HG03469 (cell line): ENCODE measurements at regions not wholly inside any gene's neighbourhood (a gene's known extent, or its start where the extent isn't known, plus 50 kb on each side); places are given as distances from the start of the nearest gene placed in this dataset.
"Not testable (repeated sequence)": the region's sequence is repeated elsewhere in the genome, so short reads cannot be mapped to it uniquely, and the experiment has no call there.

ENCODE experiments used
- ATAC-seq: cut with Tn5 transposase; IDR thresholded peaks from one replicate; pipeline ENCODE4 v1.9.1; 2021; ENCODE audit warnings: mild to moderate bottlenecking, moderate library complexity, moderate number of reproducible peaks; ENCODE audit not compliant: unreplicated experiment

DNA sequence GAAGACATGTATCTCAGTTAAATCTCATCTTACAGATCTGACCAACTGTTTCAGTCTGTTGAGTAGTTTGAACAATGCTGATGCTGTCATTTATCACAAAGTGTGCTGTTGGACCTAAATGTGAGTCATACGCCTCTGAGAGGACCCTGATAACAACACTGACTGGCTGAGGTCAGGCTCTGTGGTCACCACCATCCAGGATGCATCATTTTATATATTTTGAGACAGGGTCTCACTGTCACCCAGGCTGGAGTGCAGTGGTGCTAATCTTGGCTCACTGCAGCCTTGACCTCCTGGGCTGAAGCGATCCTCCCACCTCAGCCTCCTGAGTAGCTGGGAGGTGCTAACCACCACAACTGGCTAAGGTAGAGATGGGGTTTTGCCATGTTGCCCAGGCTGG is 181.0 kb upstream of the RGS6 start:
- ATAC-seq = no peak

DNA sequence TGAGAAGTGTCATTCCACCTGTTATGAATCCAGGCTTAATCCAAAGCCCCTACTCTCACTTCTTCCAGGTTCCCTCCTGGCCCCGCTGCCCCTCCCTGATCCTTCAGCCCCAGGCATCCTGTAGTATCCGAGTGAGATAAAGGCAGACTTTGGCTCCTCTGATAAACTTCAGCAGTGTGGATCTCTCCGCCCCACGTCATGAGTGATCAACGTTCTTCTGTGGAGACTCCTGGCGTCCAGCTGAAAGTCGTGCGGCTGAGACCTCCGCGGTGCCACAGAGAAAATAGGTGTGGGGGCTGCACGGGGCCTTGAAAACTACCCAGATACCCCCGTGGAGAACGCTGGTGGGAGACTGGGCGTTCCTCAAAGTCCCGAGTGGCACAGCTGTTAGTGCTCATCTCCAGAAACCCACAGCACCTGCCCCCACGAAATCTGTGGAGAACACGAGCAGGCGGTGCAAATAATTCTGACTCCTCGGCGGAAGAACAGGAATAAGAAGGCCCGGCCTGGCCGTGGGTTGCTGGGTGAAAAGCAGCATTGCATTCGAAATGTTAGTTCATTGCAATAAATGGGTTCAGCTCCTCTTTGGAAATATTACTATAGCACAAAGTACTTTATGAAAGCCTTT is 180.0 kb upstream of the RGS6 start:
- ATAC-seq = no peak

DNA sequence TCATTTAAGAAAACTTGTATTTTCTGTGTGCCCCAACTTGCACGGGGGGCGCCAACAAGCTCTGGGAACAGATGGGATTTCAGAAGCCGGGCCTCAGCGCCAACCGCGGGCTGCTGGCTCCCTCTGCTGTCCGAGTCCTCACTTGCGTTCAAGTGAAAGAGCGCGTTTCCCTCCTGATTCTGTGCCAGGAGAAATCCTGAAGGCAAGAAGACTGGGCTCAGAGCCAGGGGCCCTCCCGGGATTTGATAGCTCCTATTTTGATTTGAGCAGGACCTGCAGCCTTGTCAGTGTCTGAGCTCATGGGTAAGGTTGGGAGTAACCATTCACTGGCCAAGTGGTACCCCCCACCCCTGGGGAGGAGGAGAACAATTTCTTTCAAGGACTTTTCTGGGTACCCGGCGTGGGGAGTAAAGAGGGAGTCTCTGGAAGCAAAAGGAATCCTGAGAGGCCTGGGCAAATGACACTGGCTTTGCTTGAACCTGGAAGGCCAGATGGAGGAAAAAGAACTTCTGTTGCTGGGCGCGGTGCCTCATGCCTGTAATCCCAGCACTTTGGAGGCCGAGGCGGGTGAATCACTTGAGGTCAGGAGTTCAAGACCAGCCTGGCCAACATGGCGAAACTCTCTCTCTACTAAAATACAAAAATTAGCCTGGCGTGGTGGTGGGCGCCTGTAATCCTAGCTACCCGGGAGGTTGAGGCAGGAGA is 179.0 kb upstream of the RGS6 start:
- no peak for ATAC-seq

DNA sequence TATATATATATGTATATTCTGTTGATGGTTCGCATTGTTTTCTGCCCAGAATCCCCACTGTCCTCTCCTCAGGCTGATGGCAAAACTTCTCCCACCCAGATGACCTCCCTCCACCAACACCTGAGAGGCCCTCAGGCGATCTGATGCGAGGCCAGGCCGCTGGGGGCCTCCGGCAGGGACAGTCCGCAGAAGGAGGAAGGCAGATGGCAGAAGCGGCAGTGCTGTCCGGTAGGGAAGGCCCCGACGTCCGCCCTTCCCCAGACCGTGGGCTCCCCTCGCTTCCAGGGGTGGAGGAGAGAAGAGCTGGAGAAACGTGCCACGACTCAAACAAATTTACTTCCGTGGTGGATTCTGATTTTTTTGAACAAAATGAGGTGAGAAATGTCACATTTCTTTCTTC is 178.3 kb upstream of the RGS6 start:
- no peak for ATAC-seq

DNA sequence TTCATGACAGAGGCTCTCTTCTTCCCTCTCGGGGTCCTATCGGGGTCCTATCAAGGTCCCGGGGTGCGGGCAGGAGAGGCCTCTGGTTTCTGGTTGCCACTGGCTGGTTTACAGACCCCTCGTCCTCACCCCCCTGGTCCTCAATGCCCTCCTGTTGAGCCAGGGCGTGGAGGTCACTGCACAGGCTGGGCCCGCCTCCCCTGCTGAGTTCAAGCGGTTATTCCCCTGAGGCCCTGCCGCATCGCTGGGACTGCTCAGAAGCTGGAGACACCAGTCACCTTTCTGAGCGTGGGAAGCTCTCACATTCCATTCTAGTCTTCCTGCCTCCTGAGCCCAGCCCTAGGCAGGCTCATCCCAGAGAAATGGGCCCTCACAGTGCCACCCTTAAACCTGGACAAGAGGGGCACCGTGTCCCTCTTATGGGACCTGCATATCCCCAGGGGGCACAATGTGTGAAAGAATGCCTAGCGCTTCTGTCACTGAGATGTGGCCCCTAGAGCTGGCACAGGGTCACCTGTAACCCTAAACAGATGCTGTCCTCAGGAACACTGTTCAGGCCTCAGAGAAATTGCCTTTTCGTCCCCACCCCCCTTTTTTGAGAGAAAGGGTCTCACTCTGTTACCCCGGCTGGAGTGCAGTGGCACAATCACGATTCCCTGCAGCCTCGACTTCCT is 177.7 kb upstream of the RGS6 start:
- ATAC-seq = no peak

DNA sequence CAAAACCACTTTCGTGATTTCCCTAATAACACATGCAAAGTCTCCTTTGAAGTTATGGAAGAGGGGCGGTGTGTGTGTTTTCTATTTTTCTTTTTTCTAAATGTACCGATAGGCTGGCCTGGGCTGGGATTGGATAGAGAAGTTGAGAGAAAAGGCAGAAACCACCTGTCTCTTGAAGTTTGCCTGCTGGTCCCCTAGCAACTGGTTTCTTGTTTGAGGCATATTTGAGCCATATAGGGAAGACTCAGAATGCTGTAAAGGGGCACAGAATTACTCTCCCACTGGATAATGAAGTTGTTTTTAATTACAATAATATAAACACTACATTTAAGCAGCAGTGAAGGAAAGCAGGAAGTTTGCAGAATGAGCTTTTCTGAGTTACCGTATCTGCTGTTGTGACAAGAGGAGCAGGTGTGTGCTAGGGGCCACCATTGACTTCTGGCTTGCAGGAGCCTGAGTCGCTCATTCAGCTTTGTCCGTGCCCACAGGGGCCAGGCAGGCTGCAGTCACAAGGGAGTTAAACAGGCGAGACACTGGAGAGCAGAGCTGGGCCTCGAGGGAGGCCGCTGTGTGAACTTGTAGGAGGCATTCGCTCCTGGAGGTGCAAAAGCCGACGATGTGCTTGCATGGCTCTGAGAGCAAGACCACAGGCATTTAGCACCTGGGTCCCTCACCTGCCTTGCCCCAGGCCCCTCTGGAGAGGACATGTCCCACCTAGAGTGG is 173.8 kb upstream of the RGS6 start:
- ATAC-seq = no peak

DNA sequence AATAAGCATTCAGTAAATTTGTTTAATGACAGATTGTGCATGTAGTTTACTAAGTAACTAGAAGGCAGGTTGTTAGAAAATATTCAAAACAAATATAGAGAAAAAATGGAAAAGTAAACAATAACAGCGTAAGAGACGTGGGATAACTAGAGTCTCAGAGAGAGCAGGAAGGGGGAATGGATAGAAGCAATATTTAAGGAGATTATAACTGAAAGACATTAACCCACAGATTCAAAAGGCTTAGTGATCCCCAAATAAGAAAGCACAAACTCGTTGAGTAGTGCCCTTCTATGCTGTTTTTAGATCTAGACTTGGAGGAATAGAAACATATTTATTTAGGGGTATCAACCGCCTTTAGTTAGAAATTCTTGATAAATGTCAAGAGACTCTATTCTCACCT is 169.7 kb upstream of the RGS6 start:
- ATAC-seq = no peak

DNA sequence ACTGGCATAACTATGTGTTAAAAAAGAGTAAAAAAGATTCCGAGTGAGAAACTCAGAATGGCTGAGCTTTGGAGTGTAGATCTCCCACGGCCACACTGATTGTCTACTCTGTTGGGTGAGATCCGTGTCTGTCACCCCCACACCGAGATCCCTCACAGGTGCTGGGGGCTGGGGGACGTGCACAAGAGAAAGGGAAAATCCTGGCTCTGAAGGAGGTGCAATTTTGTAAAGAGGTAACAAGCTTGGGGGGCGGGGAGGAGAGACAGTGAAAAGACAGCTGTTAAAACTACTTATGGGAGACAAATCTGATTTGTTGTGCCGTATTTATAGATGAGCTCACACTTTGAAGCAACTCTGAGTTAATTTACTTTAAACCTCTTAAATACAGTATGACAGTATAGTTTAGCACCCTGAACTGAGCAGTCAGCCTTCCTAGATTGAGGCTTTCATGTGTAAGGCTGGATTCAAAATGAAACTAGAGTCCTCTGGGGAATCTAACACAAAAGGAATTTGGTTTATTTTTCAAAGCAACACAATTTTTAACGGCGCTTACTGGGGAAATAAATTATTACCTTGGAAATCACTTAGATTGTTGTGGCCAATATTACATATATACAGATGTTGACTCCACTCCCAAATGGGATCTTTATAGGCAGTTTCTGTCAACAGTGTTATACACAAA is 167.4 kb upstream of the RGS6 start:
- no peak for ATAC-seq

DNA sequence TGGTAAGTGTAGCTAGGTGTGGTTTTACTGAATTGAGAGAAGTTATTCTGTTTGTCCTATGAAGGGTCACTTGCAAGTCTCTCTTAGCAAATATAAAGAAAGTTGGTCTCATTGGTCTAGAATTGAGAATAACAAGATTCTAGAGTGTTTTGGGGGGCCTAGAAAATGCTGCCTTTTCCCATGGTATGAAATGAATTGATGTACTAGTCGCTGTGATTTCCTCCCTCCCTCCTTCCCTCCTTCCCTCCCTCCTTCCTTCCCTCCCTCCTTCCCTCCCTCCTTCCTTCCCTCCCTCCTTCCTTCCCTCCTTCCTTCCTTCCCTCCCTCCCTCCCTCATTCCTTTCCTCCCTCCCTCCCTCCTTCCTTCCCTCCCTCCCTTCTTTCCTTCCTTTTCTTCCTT is 166.7 kb upstream of the RGS6 start:
- no peak for ATAC-seq

DNA sequence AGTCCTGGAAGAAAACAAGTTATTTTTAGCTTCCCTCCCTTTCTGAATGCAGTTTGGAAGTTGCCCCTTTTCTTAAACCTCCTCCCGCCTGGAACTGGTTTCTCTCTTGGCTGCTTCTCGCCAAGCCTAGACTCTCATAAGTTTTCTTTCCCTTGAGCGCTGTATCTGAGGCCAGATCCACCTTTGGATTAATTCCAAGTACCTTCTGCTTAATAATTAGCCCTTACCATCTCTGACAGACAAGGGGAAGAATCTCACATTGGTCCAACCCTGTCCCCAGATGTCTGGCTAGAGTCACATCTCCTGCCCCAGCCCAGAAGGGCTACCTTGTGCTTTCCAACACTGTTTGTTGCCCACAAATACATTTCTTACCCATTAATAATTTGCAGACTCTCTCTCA is 161.8 kb upstream of the RGS6 start:
- no peak for ATAC-seq

DNA sequence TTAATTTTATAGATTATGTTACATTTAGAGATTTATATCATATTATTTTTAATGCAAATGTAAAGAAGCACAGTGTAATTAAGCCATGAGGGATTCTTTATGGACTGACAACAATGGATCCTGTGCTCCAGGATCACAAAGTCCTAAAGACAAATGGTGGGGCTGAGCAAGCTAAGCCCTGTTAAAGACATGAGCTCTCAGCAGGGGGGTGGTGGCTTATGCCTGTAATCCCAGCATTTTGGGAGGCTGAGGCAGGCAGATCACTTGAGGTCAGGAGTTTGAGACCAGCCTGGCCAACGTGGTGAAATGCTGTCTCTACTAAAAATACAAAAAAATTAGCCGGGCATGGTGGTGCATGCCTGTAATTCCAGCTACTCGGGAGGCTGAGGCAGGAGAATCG is 160.8 kb upstream of the RGS6 start:
- not testable (repeated sequence) for ATAC-seq

DNA sequence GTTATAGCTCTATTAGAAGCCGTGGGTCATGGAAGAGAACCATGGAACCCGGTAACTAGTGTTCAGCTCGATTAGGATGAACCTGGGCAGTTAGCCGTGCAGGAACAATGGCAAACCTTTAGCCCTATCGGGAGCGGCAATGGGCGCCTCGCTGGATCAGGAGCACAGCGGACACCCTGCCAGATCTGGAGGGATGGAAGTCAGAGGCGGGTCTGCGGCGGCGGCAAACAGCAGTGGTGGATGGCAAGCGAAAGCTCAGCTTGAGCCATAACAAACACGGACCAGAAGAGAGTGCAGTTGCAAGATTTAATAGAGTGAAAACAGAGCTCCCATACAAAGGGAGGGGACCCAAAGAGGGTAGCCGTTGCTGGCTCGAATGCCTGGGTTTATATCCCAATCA is 160.2 kb upstream of the RGS6 start:
- ATAC-seq = not testable (repeated sequence)

DNA sequence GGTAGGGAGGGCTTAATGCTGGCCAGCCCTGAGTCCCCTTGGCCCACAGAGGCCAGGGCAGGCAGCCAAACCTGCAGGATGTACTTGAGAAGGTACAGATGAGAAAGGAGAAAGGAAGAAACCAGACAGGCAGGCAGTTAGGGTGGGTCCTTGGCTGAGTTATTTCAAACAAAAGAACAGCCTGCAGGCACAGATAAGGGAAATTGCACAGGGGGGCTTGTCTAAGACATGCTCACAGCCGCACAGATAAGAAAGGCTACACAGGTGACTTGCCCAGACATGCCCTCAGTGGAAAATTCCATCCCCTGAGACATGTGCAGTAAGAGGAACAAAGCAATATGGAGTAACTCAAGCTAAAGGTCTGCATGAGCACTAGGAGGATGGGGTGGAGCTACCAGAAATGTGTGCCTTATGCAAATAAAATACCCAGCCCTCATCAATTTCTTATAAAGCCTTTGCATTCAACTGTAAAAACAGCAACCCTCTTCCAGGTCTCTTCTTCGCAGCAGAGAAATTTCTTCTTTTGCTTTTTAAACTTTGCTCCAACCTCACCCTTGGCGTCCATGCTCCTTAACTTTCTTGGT is 158.2 kb upstream of the RGS6 start:
- no peak for ATAC-seq

DNA sequence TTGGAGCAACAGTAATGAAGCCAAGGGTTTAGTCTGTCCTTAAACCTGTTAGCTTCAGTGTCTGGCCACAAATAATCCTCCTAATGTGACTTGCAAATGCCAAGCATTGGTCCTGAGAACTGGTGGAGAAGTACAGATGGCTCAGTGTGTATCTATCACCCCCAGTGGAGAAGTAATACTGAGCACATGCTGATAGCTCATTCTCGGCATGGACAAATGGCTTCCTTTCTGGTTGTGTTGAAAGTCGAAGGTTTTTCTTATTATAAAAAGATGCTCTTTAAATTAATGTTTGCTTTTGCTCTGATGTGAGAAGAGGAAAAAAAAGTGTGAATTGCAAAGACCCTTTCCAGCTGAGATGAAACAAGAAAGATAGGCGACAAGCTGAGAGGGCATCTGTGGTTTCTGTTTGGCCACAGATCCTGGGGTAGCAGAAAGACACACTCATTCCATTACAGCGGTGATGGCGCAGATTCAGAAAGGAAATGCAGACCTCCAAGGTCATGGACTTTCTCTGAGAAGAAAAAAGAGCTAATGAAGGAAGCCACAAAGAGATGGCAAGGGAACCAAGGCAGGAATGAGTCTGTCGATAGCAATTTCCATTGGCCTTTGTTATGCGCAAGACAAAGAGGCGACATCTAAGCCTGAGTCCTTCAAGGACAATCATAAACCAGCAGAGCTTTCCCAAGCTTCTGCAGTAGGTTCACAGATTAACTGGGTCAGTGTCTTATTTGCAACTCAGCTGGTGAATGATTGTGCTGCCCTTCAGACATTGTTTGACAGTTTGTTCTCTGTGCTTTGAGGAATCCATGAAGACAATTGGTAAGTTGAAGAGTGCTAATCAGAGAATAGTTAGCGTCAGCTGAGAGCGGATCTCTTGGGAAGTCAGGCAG is 155.5 kb upstream of the RGS6 start:
- ATAC-seq = no peak

DNA sequence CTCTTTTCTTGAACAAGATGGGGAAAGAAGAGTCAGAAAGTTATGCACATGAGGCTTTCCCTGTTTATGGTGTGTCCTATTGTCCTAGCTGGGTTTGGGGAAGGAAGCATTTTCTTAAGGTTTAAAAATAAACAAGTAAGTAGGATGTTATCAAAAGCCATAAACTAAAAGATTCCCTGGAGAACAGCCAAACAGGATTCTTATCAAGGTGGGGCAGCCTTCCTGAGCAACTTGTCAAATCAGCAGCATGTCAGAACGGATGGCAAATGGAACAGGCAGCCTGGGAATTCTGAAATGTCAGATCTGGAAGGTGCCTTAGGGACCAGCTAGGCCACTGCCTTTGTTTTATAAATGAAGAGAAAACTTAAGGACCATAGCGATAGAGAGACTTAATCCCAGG is 152.2 kb upstream of the RGS6 start:
- ATAC-seq = no peak

DNA sequence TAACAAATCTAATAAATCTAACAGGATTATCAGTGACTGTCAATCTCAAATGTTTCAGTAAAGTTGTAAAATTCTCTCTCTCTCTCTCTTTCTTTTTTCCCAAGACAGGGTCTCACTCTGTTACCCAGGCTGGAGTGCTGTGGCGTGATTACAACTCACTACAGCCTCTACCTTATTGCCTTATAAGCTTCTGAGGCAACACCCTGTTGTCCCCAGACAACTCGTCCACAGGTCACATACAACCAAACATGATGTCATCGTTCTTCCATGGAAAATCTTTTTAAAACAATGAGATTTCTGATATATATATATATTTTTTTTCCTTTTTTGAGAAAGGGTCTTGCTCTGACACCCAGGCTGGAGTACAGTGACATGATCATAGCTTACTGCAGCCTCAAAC is 151.4 kb upstream of the RGS6 start:
- no peak for ATAC-seq

DNA sequence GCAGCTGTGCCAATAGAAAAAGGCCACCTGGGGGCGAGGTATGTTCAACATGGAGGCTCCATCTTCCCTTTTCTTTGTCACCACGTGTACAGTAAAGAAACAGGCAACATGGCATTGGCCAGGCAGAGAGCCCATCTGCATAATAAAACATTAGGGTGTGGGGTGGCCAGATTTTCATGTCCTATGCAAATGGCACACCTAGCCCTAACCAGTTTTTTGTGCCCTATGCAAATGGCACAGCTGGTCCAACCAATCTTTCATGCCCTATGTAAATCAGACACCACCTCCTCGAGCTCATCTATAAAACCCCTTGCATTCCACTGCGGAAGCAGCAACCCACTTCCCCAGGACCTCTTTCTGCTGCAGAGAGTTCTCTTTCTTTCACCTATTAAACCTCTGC is 149.1 kb upstream of the RGS6 start:
- no peak for ATAC-seq

DNA sequence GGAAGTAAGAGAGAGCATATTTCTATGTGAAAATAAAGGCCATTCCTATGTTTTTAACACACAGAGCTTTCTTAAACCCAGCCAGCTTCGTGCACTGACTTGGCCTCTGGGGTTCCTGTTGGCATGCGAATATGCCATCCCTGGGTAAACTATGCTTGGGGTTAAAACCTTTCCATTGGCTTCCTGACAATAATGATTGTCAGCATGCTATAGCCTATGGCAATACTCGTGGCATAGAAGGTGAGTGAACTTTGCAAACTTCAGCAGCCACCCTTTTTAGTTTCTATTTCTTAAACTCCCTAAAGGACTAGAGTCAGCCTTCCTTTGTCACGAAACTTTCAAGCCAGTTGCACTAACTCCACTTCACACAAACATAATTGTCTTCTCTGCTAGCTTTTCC is 148.4 kb upstream of the RGS6 start:
- no peak for ATAC-seq

DNA sequence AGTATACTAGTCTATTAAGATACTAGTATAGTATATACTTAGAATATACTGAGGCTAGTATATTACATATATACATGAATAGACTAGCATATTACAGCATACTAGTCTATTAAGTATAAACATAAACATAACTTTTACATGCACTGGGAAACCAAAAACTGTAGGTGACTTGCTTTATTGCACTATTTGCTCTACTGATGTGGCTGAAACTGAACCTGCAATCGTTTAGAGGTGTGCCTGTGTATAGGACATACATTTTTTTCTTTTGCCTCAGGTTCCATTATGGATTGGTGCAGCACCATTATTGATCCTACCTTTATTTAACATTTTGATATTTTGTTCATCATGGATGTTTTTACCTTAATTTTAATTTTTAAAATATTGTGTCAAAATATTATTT is 143.2 kb upstream of the RGS6 start:
- no peak for ATAC-seq

DNA sequence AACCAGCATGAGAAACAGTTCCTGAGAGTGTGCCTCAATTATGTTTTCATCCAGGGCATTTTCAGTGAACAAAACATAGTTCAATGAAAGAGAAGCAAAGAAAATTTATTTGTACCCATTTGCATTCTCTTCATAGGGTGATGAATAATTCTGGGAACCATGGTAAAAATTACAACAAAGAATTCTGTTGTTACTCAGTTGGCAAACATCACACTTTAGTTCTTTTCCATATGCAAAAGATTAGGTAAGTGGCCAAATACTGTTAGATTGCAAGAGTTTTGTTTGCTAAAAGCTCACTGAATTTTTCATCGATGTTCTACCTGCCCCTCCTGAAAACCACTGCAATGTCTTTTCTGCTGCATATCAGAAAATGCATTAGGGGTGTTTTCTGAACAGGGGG is 132.4 kb upstream of the RGS6 start:
- no peak for ATAC-seq
